Activated naive CD8-positive, alpha-beta T cell treated with anti-CD3 and anti-CD28 coated beads for 36 hours (primary cell): ENCODE measurements at regions not wholly inside any gene's neighbourhood (a gene's known extent, or its start where the extent isn't known, plus 50 kb on each side); places are given as distances from the start of the nearest gene placed in this dataset.

Experiments used
- DNase-seq: peaks from one replicate; pipeline ENCODE4 v3.0.0; 2021
- H3K27ac Mint-ChIP-seq: one replicate; pipeline ENCODE4 v1.8.0; 2022; ENCODE audit warnings: mild to moderate bottlenecking, moderate library complexity, mixed read lengths
- H3K27me3 Mint-ChIP-seq: one replicate; pipeline ENCODE4 v1.8.0; 2022; ENCODE audit warnings: mild to moderate bottlenecking, mixed read lengths
- H3K36me3 Mint-ChIP-seq: one replicate; pipeline ENCODE4 v1.8.0; 2021; ENCODE audit warnings: mild to moderate bottlenecking, mixed read lengths
- H3K4me1 Mint-ChIP-seq: one replicate; pipeline ENCODE4 v1.8.0; 2021; ENCODE audit warnings: mixed read lengths
- H3K4me3 Mint-ChIP-seq: one replicate; pipeline ENCODE4 v1.8.0; 2022; ENCODE audit warnings: mild to moderate bottlenecking, moderate library complexity, mixed read lengths
- H3K9me3 Mint-ChIP-seq: one replicate; pipeline ENCODE4 v1.8.0; 2022; ENCODE audit warnings: mixed read lengths

GRCh38 chr18:75562216-75562615 is 134.7 kb upstream of the SMIM21 start:
- Mint-ChIP-seq H3K36me3 (no peaks in the 10 kb centered on the region), H3K4me3 (no peak overlapping the region), H3K9me3 (no peaks in the 10 kb centered on the region), H3K4me1 (no peaks in the 10 kb centered on the region), H3K27me3 (peaks cover 8% of the 10 kb centered on the region), H3K27ac (no peak overlapping the region)
- no peak for DNase-seq

GRCh38 chr18:75558790-75559189 is 131.3 kb upstream of the SMIM21 start:
- no peak for DNase-seq
- H3K4me3 Mint-ChIP-seq = no peak overlapping the region
- H3K4me1 Mint-ChIP-seq = no peaks in the 10 kb centered on the region
- peaks cover 4% of the 10 kb centered on the region for H3K27me3 Mint-ChIP-seq
- no peaks in the 10 kb centered on the region for H3K9me3 Mint-ChIP-seq
- H3K27ac Mint-ChIP-seq = no peak overlapping the region
- no peaks in the 10 kb centered on the region for H3K36me3 Mint-ChIP-seq

- Mint-ChIP-seq H3K4me1 (no peaks in the 10 kb centered on the region), H3K9me3 (no peaks in the 10 kb centered on the region), H3K27ac (no peak overlapping the region), H3K4me3 (no peak overlapping the region), H3K27me3 (peaks cover 4% of the 10 kb centered on the region), H3K36me3 (no peaks in the 10 kb centered on the region)
- DNase-seq = no peak
These were observed 129.3 kb upstream of the SMIM21 start for GRCh38 chr18:75556841-75557240.

- H3K27ac Mint-ChIP-seq = no peak overlapping the region
- H3K36me3 Mint-ChIP-seq = no peaks in the 10 kb centered on the region
- no peak overlapping the region for H3K4me3 Mint-ChIP-seq
- peaks cover 14% of the 10 kb centered on the region for H3K27me3 Mint-ChIP-seq
- no peaks in the 10 kb centered on the region for H3K4me1 Mint-ChIP-seq
- no peak for DNase-seq
- no peaks in the 10 kb centered on the region for H3K9me3 Mint-ChIP-seq
These were observed 127.2 kb upstream of the SMIM21 start for GRCh38 chr18:75554644-75555185.

DNA sequence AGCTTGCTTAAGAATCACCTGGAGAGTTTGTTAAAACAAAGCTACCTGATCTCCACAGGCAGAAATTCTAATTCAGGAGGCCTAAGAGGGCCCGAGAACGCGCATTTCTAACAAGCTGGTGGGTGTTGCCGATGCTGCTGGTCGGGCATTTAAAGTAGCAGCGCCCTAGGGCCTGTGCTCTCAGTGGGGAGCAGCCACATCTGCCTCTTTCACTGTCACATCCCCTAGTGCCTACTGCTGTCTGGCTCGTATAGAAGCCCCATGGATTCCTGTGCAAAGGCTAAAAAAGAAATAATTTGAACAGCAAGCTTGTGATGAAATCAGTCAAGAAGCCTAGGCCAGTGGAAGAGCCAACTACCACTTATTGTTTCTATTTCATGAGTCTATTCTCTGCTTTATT is 126.7 kb upstream of the SMIM21 start:
- Mint-ChIP-seq H3K27me3 (peaks cover 19% of the 10 kb centered on the region), H3K27ac (no peak overlapping the region), H3K9me3 (no peaks in the 10 kb centered on the region), H3K36me3 (no peaks in the 10 kb centered on the region), H3K4me1 (no peaks in the 10 kb centered on the region), H3K4me3 (no peak overlapping the region)
- no peak for DNase-seq

DNA sequence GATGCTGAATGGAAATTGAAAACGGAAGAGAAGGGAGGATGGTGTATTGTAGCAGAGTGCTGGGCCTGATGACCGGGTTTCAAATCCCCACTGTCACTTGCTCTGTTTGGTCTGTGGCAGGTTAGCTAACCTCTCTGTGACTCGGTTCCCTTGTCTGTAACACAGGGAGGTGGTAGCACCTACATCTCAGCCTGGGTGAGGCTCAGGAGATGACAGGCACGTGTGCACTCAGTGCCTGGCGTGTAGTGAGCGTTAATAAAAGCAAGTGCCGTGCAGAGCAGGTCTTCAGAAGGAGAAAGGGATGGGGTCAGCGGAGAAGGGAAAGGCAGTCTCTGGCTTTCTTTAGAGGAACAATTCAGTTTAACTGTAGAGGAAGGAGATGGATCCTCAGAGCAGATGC is 125.5 kb upstream of the SMIM21 start:
- no peak overlapping the region for H3K4me3 Mint-ChIP-seq
- H3K36me3 Mint-ChIP-seq = no peaks in the 10 kb centered on the region
- H3K4me1 Mint-ChIP-seq = no peaks in the 10 kb centered on the region
- no peak overlapping the region for H3K27ac Mint-ChIP-seq
- no peaks in the 10 kb centered on the region for H3K9me3 Mint-ChIP-seq
- H3K27me3 Mint-ChIP-seq = peaks cover 18% of the 10 kb centered on the region
- DNase-seq = no peak

DNA sequence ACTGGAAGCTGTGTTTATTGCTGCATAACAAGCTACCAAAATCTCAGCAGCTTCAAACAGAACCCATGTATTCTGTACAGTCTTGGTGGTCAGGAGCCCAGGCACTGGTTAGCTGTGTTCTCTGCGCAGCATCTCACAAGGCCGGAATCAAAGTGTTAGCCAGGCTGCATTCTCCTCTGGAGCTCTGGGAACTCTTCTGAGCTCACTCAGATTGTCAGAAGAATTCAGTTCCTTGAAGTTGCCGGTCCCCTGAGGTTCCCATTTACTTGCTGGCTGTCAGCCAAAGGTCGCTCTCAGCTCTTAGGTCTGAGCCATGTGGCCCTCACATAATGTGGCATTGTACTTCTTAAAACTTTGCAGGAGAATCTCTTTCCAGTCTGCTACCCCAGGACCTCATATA is 123.6 kb upstream of the SMIM21 start:
- Mint-ChIP-seq H3K4me3 (no peak overlapping the region), H3K36me3 (no peaks in the 10 kb centered on the region), H3K4me1 (no peaks in the 10 kb centered on the region), H3K9me3 (no peaks in the 10 kb centered on the region), H3K27ac (no peak overlapping the region), H3K27me3 (peaks cover 18% of the 10 kb centered on the region)
- no peak for DNase-seq

DNA sequence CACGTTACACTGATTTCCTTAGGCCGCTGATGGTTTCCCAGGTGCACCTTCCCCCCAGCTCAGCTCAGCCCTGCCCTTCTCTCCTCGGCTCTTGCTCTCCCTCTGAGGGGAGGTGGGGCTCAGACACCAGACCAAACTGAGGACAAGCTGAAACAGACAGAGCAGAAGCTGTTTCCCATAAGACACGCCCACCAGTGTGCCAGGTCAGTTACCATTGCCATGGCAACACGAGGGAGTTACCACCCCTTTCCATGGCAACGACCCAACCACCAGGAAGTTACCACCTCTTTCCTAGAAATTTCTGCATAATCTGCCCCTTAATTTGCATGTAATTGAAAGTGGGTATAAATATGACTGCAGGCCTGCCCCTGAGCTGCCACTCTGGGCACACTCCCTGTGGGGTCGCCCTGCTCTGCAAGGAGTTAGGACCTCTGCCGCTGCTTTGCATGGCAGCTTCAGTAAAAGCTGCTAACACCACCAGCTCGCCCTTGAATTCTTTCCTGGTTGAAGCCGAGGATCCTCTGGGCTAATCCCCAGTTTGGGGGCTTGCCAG is 120.9 kb upstream of the SMIM21 start:
- no peaks in the 10 kb centered on the region for H3K9me3 Mint-ChIP-seq
- H3K27ac Mint-ChIP-seq = no peak overlapping the region
- H3K4me3 Mint-ChIP-seq = no peak overlapping the region
- DNase-seq = no peak
- peaks cover 18% of the 10 kb centered on the region for H3K27me3 Mint-ChIP-seq
- H3K36me3 Mint-ChIP-seq = no peaks in the 10 kb centered on the region
- H3K4me1 Mint-ChIP-seq = no peaks in the 10 kb centered on the region

DNA sequence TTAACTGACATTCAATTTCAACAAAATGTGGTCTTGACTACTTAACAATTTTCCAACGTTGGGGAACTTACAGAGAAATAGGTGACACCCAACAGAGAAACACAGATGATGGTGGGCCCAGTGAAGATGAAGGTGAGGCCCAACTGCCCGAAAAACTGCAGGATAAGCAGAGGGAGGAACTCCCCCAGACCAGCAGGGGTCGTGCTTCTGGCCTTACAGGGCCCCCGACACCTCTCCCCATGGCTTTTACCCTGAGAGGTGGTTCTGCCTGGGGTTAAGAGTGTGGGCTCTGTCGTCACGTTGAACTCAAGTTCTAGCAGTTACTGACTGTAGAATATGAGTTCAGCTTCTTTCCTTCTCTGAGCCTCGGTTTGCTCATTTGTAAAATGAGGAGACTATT is 119.5 kb upstream of the SMIM21 start:
- H3K9me3 Mint-ChIP-seq = no peaks in the 10 kb centered on the region
- no peaks in the 10 kb centered on the region for H3K4me1 Mint-ChIP-seq
- no peaks in the 10 kb centered on the region for H3K36me3 Mint-ChIP-seq
- H3K4me3 Mint-ChIP-seq = no peak overlapping the region
- DNase-seq = no peak
- H3K27me3 Mint-ChIP-seq = peaks cover 18% of the 10 kb centered on the region
- H3K27ac Mint-ChIP-seq = no peak overlapping the region

DNA sequence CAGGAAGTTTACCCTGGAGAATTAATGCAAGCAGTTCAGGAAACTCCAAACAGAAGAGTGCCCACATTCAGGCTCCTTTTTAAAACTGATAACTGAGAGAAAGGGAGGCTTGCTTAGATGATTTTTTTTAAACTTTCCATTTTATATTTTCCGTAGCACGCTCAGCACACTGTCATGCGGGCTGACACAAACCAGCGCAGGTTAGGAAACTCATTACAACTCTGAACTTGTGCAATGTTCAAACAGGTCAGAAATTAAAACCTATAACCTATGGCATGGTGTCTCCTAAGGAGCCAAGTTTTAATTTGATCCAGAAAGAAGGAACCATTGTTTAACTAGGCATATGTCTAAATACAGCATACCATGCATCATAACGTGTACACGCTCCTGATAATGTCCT is 117.7 kb upstream of the SMIM21 start:
- H3K9me3 Mint-ChIP-seq = no peaks in the 10 kb centered on the region
- DNase-seq = no peak
- H3K4me1 Mint-ChIP-seq = no peaks in the 10 kb centered on the region
- H3K4me3 Mint-ChIP-seq = no peak overlapping the region
- H3K27ac Mint-ChIP-seq = no peak overlapping the region
- peaks cover 19% of the 10 kb centered on the region for H3K27me3 Mint-ChIP-seq
- H3K36me3 Mint-ChIP-seq = no peaks in the 10 kb centered on the region

- Mint-ChIP-seq H3K4me3 (no peak overlapping the region), H3K4me1 (no peaks in the 10 kb centered on the region), H3K36me3 (no peaks in the 10 kb centered on the region), H3K27me3 (peaks cover 18% of the 10 kb centered on the region), H3K27ac (no peak overlapping the region), H3K9me3 (no peaks in the 10 kb centered on the region)
- no peak for DNase-seq
These were observed 117.0 kb upstream of the SMIM21 start for GRCh38 chr18:75544496-75544895.

DNA sequence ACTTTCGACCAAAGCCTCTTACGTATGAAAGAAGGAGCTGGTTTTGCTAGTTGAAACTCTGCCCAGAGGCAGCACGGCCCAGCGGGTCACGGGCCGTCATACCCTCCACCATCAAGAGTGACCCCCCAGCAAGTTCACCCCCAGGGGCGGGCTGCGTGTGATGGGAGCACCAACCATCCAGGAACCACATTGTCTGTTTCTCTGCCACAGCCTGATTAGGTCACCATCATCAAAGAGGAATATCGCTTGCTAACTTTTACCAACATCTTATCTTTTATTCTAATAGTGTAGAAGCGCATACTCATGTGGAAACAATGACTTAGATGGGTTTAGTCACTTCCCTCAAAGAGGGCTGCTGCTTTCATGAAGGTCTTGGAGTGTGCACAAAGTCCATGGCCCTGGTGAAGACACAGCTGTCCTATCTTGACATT is 116.6 kb upstream of the SMIM21 start:
- H3K27ac Mint-ChIP-seq = no peak overlapping the region

GRCh38 chr18:75538727-75539126 is 111.2 kb upstream of the SMIM21 start:
- no peak overlapping the region for H3K27ac Mint-ChIP-seq
- no peak for DNase-seq
- no peaks in the 10 kb centered on the region for H3K36me3 Mint-ChIP-seq
- no peak overlapping the region for H3K4me3 Mint-ChIP-seq
- peaks cover 25% of the 10 kb centered on the region for H3K27me3 Mint-ChIP-seq
- H3K4me1 Mint-ChIP-seq = no peaks in the 10 kb centered on the region
- H3K9me3 Mint-ChIP-seq = no peaks in the 10 kb centered on the region

More for the DNA sequence above, 116.6 kb upstream of the SMIM21 start:
- no peaks in the 10 kb centered on the region for H3K4me1 Mint-ChIP-seq
- no peak for DNase-seq
- no peak overlapping the region for H3K4me3 Mint-ChIP-seq
- no peaks in the 10 kb centered on the region for H3K36me3 Mint-ChIP-seq
- peaks cover 16% of the 10 kb centered on the region for H3K27me3 Mint-ChIP-seq
- no peaks in the 10 kb centered on the region for H3K9me3 Mint-ChIP-seq

DNA sequence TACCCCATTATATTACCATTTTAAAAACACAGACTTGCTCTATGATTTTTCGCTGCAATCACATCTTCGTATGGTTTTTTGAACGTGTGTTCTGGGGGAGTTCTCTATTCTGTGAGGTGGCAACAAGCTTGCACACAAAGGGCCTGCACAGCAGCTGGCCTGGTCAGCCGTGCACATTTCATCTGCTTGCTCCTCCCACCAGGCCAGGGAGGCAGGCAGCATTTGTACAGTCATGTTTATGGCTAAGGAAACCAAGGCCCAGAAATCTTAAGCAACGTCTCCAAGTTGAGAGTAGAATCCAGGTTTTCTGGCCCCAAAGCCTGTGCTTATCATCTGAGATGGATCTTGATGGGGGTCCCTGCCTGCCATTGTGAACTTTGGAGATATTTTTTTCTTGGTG is 106.4 kb upstream of the SMIM21 start:
- DNase-seq = no peak
- Mint-ChIP-seq H3K4me1 (no peaks in the 10 kb centered on the region), H3K4me3 (no peak overlapping the region), H3K36me3 (no peaks in the 10 kb centered on the region), H3K27me3 (peaks cover 11% of the 10 kb centered on the region), H3K9me3 (no peaks in the 10 kb centered on the region), H3K27ac (no peak overlapping the region)

GRCh38 chr18:75533209-75533608 is 105.7 kb upstream of the SMIM21 start:
- H3K4me1 Mint-ChIP-seq = no peaks in the 10 kb centered on the region
- no peak for DNase-seq
- H3K36me3 Mint-ChIP-seq = no peaks in the 10 kb centered on the region
- H3K27ac Mint-ChIP-seq = no peak overlapping the region
- H3K4me3 Mint-ChIP-seq = no peak overlapping the region
- no peaks in the 10 kb centered on the region for H3K9me3 Mint-ChIP-seq
- peaks cover 12% of the 10 kb centered on the region for H3K27me3 Mint-ChIP-seq

GRCh38 chr18:75531851-75532459 is 104.5 kb upstream of the SMIM21 start:
- Mint-ChIP-seq H3K9me3 (no peaks in the 10 kb centered on the region), H3K27ac (no peak overlapping the region), H3K4me1 (no peaks in the 10 kb centered on the region), H3K36me3 (no peaks in the 10 kb centered on the region), H3K4me3 (no peak overlapping the region), H3K27me3 (peaks cover 7% of the 10 kb centered on the region)
- no peak for DNase-seq
